Mucosa of descending colon (tissue), 3 donors: ENCODE measurements at regions not wholly inside any gene's neighbourhood (a gene's known extent, or its start where the extent isn't known, plus 50 kb on each side); places are given as distances from the start of the nearest gene placed in this dataset.

Experiments
- ATAC-seq: fragments of 200-7000 bp; cut with Tn5 transposase; one replicate; pipeline ENCODE4 v1.9.1; 2020; ENCODE audit warnings: mild to moderate bottlenecking, moderate library complexity
- DNase-seq, 3 donors: peaks; one replicate each; pipeline ENCODE4 v3.0.0-alpha.2; 2020
- H3K36me3 ChIP-seq: fragments of 200-600 bp; one replicate; pipeline ENCODE4 v1.8.0; 2021; ENCODE audit warnings: low read depth, mild to moderate bottlenecking
- H3K4me1 ChIP-seq: fragments of 200-600 bp; one replicate; pipeline ENCODE4 v1.8.0; 2021; ENCODE audit warnings: low read depth, mild to moderate bottlenecking
- H3K4me3 ChIP-seq: fragments of 200-600 bp; one replicate; pipeline ENCODE4 v1.8.0; 2021; ENCODE audit warnings: mild to moderate bottlenecking
- H3K9me3 ChIP-seq: fragments of 200-600 bp; one replicate; pipeline ENCODE4 v1.8.0; 2021; ENCODE audit warnings: mild to moderate bottlenecking
- CTCF ChIP-seq: fragments of 200-600 bp; IDR thresholded peaks from one replicate; pipeline ENCODE4 v1.8.0; 2022; ENCODE audit warnings: antibody characterized with exemption, mild to moderate bottlenecking
- intact Hi-C, 2 donors: fragments of 100-400 bp; cut with DNase I in 1 of 2; cut with micrococcal nuclease in 1 of 2; formaldehyde crosslinking; loops; one replicate each; pipeline versions ENCODE4 v1.11.0 to v1.11.1; 2022; cut with DNase I, micrococcal nuclease
- donor health status: DM: no; HTN: no; CAD: no; lungs with moderate emphysema.
- donor health status: DM: no; HTN: no; CAD: no.
- donor health status: DM: no; HTN: yes; CAD: no.

GRCh38 chr2:239846789-239847676, 178.1 kb downstream of the NDUFA10 start:
- H3K9me3 ChIP-seq = no peaks in the 10 kb centered on the region
- no peaks in the 10 kb centered on the region for H3K4me1 ChIP-seq
- ATAC-seq = no peak
- no peak for TF ChIP-seq CTCF
- intact Hi-C loops = no loop called here
- DNase-seq = no peak
- no peak overlapping the region for H3K4me3 ChIP-seq
- H3K36me3 ChIP-seq = no peaks in the 10 kb centered on the region

GRCh38 chr2:239845968-239846367, 179.2 kb downstream of the NDUFA10 start:
- TF ChIP-seq CTCF = no peak
- no peak for DNase-seq
- no peaks in the 10 kb centered on the region for H3K9me3 ChIP-seq
- no peak for ATAC-seq
- H3K4me1 ChIP-seq = no peaks in the 10 kb centered on the region
- intact Hi-C loops = no loop called here
- no peak overlapping the region for H3K4me3 ChIP-seq
- no peaks in the 10 kb centered on the region for H3K36me3 ChIP-seq

GRCh38 chr2:239839306-239839705, 185.8 kb downstream of the NDUFA10 start:
- Histone ChIP-seq H3K9me3 (no peaks in the 10 kb centered on the region), H3K4me1 (no peaks in the 10 kb centered on the region), H3K4me3 (no peak overlapping the region), H3K36me3 (no peaks in the 10 kb centered on the region)
- ATAC-seq = no peak
- intact Hi-C loops = no loop called here
- DNase-seq = no peak
- no peak for TF ChIP-seq CTCF

GRCh38 chr2:239836021-239836765, 188.9 kb downstream of the NDUFA10 start:
- no peak for DNase-seq
- Histone ChIP-seq H3K4me1 (no peaks in the 10 kb centered on the region), H3K9me3 (no peaks in the 10 kb centered on the region), H3K36me3 (no peaks in the 10 kb centered on the region), H3K4me3 (no peak overlapping the region)
- no peak for TF ChIP-seq CTCF
- ATAC-seq = no peak
- intact Hi-C loops = no loop called here

- no peak overlapping the region for H3K4me3 ChIP-seq
- no peak for TF ChIP-seq CTCF
- DNase-seq = no peak
- no peak for ATAC-seq
- H3K4me1 ChIP-seq = no peaks in the 10 kb centered on the region
- H3K9me3 ChIP-seq = no peaks in the 10 kb centered on the region
- H3K36me3 ChIP-seq = no peaks in the 10 kb centered on the region
- intact Hi-C loops = no loop called here
Measured at GRCh38 chr2:239835056-239835455, 190.1 kb downstream of the NDUFA10 start.
